ENCODE measurements at regions not wholly inside any gene's neighbourhood (a gene's known extent, or its start where the extent isn't known, plus 50 kb on each side); places are given as distances from the start of the nearest gene placed in this dataset.

GRCh38 chr2:15691586-15692310, 100.1 kb downstream of the DDX1 start (continued):
- TF ChIP-seq, protein P1, sequence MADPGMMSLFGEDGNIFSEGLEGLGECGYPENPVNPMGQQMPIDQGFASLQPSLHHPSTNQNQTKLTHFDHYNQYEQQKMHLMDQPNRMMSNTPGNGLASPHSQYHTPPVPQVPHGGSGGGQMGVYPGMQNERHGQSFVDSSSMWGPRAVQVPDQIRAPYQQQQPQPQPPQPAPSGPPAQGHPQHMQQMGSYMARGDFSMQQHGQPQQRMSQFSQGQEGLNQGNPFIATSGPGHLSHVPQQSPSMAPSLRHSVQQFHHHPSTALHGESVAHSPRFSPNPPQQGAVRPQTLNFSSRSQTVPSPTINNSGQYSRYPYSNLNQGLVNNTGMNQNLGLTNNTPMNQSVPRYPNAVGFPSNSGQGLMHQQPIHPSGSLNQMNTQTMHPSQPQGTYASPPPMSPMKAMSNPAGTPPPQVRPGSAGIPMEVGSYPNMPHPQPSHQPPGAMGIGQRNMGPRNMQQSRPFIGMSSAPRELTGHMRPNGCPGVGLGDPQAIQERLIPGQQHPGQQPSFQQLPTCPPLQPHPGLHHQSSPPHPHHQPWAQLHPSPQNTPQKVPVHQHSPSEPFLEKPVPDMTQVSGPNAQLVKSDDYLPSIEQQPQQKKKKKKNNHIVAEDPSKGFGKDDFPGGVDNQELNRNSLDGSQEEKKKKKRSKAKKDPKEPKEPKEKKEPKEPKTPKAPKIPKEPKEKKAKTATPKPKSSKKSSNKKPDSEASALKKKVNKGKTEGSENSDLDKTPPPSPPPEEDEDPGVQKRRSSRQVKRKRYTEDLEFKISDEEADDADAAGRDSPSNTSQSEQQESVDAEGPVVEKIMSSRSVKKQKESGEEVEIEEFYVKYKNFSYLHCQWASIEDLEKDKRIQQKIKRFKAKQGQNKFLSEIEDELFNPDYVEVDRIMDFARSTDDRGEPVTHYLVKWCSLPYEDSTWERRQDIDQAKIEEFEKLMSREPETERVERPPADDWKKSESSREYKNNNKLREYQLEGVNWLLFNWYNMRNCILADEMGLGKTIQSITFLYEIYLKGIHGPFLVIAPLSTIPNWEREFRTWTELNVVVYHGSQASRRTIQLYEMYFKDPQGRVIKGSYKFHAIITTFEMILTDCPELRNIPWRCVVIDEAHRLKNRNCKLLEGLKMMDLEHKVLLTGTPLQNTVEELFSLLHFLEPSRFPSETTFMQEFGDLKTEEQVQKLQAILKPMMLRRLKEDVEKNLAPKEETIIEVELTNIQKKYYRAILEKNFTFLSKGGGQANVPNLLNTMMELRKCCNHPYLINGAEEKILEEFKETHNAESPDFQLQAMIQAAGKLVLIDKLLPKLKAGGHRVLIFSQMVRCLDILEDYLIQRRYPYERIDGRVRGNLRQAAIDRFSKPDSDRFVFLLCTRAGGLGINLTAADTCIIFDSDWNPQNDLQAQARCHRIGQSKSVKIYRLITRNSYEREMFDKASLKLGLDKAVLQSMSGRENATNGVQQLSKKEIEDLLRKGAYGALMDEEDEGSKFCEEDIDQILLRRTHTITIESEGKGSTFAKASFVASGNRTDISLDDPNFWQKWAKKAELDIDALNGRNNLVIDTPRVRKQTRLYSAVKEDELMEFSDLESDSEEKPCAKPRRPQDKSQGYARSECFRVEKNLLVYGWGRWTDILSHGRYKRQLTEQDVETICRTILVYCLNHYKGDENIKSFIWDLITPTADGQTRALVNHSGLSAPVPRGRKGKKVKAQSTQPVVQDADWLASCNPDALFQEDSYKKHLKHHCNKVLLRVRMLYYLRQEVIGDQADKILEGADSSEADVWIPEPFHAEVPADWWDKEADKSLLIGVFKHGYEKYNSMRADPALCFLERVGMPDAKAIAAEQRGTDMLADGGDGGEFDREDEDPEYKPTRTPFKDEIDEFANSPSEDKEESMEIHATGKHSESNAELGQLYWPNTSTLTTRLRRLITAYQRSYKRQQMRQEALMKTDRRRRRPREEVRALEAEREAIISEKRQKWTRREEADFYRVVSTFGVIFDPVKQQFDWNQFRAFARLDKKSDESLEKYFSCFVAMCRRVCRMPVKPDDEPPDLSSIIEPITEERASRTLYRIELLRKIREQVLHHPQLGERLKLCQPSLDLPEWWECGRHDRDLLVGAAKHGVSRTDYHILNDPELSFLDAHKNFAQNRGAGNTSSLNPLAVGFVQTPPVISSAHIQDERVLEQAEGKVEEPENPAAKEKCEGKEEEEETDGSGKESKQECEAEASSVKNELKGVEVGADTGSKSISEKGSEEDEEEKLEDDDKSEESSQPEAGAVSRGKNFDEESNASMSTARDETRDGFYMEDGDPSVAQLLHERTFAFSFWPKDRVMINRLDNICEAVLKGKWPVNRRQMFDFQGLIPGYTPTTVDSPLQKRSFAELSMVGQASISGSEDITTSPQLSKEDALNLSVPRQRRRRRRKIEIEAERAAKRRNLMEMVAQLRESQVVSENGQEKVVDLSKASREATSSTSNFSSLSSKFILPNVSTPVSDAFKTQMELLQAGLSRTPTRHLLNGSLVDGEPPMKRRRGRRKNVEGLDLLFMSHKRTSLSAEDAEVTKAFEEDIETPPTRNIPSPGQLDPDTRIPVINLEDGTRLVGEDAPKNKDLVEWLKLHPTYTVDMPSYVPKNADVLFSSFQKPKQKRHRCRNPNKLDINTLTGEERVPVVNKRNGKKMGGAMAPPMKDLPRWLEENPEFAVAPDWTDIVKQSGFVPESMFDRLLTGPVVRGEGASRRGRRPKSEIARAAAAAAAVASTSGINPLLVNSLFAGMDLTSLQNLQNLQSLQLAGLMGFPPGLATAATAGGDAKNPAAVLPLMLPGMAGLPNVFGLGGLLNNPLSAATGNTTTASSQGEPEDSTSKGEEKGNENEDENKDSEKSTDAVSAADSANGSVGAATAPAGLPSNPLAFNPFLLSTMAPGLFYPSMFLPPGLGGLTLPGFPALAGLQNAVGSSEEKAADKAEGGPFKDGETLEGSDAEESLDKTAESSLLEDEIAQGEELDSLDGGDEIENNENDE (IDR thresholded peaks at IDR 0.05; ENCODE audit: insufficient replicate concordance, low read length), result no peak
- no peak for TF ChIP-seq CEBPB (IDR thresholded peaks at IDR 0.05; ENCODE audit: low read depth, low read length)
- TF ChIP-seq KDM5A (IDR thresholded peaks at IDR 0.05; ENCODE audit: low read length), result no peak
- TF ChIP-seq SAP30 (IDR thresholded peaks at IDR 0.05; ENCODE audit: insufficient read depth, insufficient replicate concordance, low read length), result no peak
- no peak for TF ChIP-seq CBX5 (IDR thresholded peaks at IDR 0.05; ENCODE audit: low read depth, low read length)
- no peak for TF ChIP-seq NANOG (IDR thresholded peaks at IDR 0.05; ENCODE audit: insufficient read depth, low read depth, low read length, poor library complexity, severe bottlenecking)
- TF ChIP-seq KDM1A (IDR thresholded peaks at IDR 0.05; ENCODE audit: borderline replicate concordance, low read length), result no peak
- TF ChIP-seq CTBP2 (IDR thresholded peaks at IDR 0.05; ENCODE audit: borderline replicate concordance, insufficient read depth, insufficient read length, low read length), result no peak
- TF ChIP-seq SRF (IDR thresholded peaks at IDR 0.05; ENCODE audit: low read depth, low read length), result no peak
- TF ChIP-seq TBP (IDR thresholded peaks at IDR 0.05; ENCODE audit: low read depth, low read length), result no peak
